Activated CD8-positive, alpha-beta memory T cell treated with anti-CD3 and anti-CD28 coated beads for 48 hours (primary cell): ENCODE measurements at regions not wholly inside any gene's neighbourhood (a gene's known extent, or its start where the extent isn't known, plus 50 kb on each side); places are given as distances from the start of the nearest gene placed in this dataset.
"Not testable (repeated sequence)": the region's sequence is repeated elsewhere in the genome, so short reads cannot be mapped to it uniquely, and the experiment has no call there.

Source experiments
- DNase-seq, 3 experiments: peaks; one replicate each; pipeline ENCODE4 v3.0.0-alpha.2; 2020; ENCODE audit warnings: low read depth in 2 of 3, low spot score in 2 of 3

DNA sequence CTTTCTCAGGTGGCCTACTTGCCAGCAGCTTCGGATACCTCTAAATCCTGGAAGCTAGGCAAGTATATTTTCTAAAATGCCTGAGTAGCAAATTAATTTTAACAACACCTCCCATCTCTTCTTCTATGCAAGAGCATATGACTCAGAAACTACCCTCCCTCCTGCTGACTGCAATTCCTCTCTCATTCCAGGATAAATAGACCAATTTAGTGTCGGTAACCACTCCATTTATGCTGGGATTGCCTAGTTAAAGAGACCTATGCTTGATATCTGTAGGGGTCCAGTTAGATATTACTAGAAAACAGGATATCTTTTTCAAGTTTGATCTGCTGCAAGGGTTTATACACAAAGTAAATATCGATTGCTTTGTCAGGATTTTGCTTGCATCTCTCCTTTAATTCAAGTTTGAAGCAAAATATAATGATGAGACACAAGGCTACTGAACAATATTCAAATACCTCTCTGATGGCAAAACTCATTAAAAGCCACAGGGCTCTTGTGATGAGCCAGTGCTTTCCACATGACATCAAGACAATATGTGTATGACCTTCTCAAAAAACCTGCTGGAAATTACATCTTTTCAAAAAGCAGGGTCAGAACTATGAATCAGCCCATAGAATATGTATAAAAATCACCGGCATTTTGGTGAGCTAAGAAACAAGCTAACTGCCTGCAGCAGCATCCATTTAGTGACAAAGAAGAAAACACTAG, 491.6 kb upstream of the NECTIN3 start:
- DNase-seq = no peak

DNA sequence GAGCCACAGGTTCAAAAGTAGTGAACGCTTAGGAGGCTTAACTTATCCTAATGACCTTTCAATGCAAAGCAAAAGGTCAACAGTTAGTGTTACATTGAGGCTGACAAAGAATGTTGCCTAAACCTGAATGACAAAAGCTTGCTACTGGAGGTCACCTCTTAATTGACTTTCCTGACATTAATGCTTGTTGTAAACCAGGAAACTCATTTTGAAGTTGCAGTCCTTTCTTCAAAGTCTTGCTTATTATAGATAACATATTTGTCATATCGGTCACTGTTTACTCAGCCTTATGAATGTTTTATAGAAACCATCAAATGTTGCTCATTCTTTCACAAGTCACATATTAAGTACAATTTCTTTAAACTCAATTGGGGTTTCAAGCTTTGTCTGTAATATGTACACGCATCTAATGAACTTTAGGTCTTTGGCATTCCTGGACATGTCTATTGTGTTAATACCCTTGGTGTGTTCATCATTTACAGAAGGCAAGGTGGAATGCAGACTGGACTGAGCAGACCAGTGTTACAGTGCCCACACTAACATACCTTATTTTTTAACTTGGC, 488.2 kb upstream of the NECTIN3 start:
- no peak for DNase-seq

DNA sequence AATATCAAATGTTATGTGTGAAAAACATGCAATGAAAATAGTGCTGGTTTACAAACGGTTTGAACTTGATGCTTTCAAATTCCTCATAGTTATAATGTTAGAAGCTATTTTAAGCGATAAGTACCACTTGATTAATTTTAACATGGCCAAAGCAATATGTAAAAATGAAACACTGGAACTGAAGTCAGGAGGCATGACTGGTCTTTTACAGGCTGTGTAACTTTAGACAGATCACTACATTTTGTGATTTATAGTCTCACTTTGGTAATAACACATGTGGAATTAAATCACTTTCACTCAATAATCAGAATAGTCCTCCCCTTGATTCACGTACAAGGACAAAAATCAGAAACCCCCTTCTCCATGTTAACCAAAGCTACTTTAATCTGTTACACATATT, 482.7 kb upstream of the NECTIN3 start:
- DNase-seq = no peak

DNA sequence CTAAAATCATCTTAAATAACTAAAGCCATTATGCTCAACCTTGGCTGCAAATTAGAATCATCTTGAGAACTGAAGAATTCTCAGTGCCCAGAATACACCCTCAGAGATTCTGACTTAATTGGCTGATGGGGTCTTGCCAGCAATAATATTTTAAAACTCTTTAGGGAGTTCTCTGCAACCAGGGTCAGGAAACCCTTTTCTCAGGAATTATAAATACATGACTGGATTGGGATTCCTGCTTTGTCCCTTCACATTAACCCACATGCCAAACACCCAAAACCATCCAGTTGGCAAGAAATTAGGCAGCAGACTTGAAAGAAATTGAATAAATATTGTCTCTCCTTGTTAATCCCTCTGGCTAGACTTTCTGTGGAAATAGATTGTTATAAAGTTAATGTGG, 482.3 kb upstream of the NECTIN3 start:
- no peak for DNase-seq

DNA sequence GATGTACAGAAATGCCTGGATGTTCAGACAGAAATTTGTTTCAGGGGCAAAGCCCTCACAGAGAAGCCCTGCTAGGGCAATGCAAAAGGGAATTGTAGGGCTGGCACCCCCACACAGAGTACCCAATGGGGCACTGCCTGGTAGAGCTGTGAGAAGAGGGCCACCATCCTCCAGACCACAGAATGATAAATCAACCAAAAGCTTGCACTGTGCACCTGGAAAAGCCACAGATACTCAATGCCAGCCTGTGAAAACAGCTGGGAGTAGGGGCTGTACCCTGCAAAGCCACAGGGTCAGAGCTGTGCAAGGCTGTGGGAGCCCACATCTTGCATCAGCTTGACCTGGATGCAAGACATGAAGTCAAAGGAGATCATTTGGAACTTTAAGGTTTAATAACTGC, 477.9 kb upstream of the NECTIN3 start:
- no peak for DNase-seq

GRCh38 chr3:110598847-110599490, 472.6 kb upstream of the NECTIN3 start:
- DNase-seq = no peak

- DNase-seq = no peak
Measured at GRCh38 chr3:110608566-110608965, 463.1 kb upstream of the NECTIN3 start.

- DNase-seq = no peak
Measured at GRCh38 chr3:110612045-110612444, 459.6 kb upstream of the NECTIN3 start.

DNA sequence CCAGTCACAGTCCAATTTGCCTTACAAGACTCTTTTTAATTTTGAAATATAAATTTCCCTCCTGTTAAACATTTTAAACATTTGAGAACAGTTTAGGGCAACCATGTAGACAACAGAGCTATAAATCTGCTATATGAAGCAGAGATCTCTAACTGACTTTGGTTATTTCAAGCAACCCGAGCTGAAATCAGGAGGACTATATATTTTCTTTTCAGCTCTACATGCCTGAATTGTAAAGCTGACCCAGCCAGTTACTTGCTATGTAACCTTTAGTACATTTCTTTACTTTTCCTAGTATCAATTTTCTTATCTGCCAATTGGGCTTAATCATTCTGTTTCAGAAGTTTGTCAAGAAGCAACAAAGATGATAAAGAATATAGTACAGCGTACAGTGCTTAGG, 457.4 kb upstream of the NECTIN3 start:
- no peak for DNase-seq

DNA sequence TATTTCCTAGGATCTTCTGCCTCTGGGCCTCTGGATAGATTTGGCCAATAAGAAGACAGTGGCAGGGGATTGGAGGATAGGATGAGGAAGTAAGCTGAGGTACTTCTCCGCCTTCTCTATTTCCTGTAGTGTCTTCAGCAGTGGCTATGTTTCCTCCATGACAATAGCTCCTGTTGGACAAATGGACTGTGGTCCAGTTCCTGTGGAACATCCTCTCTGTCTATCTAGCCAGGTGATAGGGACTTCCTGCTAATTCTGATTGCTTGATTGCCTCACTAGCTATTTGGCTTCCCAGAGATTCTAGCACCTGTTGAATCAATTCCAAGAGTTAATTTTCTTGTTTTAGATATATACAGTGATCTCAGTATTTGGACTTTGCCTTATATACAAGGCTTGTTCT, 456.2 kb upstream of the NECTIN3 start:
- DNase-seq = no peak

- DNase-seq = no peak
Measured at GRCh38 chr3:110618512-110619226, 452.9 kb upstream of the NECTIN3 start.

DNA sequence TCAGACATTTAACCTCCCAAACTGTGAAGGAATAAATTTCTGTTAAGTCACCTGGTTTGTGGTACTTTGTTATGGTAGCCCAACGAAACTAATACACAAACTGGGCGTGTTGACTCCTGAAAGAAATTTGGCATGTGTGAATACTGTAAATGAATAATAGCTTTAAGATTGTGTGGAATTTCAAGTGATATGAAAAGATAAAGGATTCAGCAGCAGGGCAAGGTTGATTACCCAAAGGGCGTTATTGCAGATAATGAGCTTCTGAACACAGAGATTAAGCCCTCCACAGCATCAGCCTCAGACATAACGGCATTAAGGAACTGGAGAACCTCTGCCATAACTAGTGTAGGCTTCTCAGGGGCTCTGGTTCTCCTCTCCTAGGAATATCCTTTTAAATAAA, 451.5 kb upstream of the NECTIN3 start:
- no peak for DNase-seq

DNA sequence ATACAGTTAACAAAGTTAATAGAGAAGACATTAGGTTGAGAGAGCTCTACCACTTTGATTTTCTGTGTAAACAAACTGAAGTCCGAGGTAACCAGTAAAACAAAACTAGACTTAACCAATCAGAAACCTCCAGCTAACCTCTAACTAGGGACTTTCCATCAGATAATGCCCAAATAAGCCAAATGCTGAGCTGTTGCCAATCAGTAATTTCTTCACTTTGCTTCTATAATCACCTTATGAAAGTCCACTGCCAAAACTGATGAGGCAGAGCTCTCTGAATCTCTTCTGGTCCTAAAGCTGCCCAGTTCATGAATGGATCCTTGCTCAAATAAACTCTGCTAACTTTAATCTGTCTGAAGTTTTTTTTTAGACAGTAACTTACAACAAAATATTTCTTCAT, 448.0 kb upstream of the NECTIN3 start:
- no peak for DNase-seq

DNA sequence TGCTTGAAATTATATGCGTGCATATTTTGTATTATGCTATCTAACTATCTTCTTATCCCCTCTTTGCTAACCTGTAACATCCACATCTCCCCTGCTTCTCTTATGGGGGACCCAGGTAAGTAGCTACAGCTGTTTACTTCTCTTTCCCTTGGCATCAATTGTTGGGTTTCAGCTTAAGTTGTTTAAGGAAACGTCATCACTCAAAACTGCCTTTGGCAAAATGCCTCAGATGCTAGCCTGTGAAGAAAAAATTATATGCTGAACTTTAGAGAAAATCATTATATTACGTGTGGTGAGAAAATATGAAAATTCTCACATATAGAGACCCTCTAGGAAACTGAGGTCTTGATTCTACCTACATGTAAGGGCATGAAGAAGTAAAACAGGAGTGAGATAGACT, 447.0 kb upstream of the NECTIN3 start:
- no peak for DNase-seq

GRCh38 chr3:110625201-110625747, 446.3 kb upstream of the NECTIN3 start:
- DNase-seq = no peak

DNA sequence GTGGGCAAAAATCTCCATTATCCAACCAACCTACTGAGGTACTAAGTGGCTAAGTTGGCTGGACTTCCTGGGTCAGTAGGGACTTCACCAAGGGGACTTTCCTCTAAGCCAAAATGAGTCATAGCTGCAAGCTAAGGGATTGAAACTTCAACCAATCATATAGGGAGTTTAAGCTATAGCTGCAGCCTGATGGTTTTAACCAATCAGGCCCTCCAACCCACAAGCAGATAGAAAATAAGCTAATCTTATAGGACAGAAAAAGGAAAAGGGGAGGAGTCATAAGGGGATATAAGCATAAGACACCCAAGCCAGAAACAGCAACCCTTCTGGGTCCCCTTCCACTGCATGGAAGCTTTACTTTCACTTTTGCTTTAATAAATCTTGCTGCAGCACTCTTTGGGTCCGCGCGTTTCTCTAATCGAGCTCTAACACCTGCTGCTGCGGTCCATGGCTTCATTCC, 444.9 kb upstream of the NECTIN3 start:
- DNase-seq = not testable (repeated sequence)

GRCh38 chr3:110628650-110629301, 442.8 kb upstream of the NECTIN3 start:
- no peak for DNase-seq

DNA sequence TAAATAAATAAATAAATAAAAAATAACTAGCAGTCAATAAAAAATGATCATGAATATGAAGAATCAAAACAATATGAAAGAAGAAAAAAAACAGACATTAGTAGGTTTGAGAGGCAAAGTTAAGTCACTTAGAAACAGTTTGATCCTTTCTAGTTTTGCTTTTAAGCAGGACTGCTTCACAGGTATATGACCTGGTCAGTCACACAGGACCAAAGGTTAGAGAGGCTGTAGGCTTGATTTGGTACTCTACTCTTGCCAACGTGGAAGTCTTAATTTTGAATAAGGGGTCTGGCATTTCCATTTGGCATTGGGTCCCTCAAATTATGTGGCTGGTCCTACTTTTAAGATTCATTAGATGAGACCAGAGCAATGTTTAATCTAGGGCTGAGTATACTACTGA, 441.7 kb upstream of the NECTIN3 start:
- no peak for DNase-seq

DNA sequence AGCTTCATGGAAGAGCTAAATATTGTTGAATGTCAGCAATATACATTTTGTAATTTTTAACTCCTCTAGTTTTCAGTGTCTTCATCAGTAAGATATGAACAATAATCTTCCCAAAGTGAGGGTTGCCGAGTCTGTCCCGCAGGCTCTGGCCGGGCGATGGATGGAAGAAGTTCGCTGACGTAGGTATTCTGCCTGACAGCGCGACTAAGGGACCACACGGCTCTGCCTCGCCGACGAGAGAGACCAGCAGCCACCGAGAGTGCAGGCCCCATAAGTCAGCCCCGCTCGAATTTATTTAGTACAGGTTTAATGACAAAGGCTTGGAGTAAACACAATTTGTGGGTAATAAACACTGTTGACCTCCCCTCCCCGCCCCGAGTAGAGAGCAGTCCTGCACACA, 427.4 kb upstream of the NECTIN3 start:
- no peak for DNase-seq

GRCh38 chr3:110646055-110646454, 425.6 kb upstream of the NECTIN3 start:
- DNase-seq = no peak

DNA sequence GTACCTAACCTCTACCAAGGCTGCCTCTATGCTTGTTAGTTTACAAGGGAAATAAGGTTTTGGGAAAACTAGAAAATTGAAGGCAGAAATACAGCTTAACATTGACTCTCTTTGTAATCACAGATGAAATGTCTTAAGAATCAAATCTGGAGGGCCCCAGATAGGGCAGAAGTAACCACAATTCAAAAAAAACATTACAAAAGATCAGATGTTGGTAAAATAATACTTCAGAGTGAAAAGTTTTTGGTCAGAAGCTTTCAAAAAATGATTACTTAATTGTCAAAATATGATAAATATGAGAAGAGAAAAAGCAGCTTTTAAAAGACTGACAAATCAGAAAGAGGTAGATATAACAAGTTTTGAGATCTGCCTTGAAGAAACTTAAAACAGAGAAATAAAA, 425.1 kb upstream of the NECTIN3 start:
- no peak for DNase-seq
